NCI-H446 (cell line): ENCODE measurements at regions not wholly inside any gene's neighbourhood (a gene's known extent, or its start where the extent isn't known, plus 50 kb on each side); places are given as distances from the start of the nearest gene placed in this dataset.
"Not testable (repeated sequence)": the region's sequence is repeated elsewhere in the genome, so short reads cannot be mapped to it uniquely, and the experiment has no call there.

Experiments
- DNase-seq, 2 experiments: peaks; one replicate each; lab custom pipeline; 2025; lab: John Stamatoyannopoulos, UW

GRCh38 chr4:141459020-141459419 lies 177.4 kb upstream of the IL15 start:
- DNase-seq: no peak

GRCh38 chr4:141462361-141462760 lies 174.0 kb upstream of the IL15 start:
- no peak for DNase-seq

GRCh38 chr4:141463678-141464077 lies 172.7 kb upstream of the IL15 start:
- no peak for DNase-seq

GRCh38 chr4:141464366-141464765 lies 172.0 kb upstream of the IL15 start:
- no peak for DNase-seq

DNA sequence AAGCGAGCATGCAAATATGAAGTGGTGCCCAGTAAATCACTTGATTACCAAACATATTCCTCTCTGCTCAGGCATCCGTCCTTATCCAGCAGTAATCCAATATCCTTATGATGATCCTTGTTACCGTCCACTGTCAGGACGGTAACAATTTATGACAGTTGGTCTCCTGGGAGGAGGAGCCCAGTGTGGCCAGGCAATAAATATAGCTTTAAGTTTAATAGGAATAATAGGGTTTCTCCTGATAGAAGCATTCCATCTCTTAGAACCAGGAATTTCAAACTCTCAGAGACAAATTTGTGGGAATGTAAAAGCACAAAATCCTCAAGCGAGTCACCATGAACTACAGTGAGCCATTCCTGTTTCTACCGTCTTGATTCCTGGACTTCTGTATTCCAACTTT lies 171.2 kb upstream of the IL15 start:
- no peak for DNase-seq

- DNase-seq: no peak
Measured at GRCh38 chr4:141467225-141467624, 169.2 kb upstream of the IL15 start.

- DNase-seq: no peak
Measured at GRCh38 chr4:141469392-141469791, 167.0 kb upstream of the IL15 start.

- no peak for DNase-seq
Measured at GRCh38 chr4:141473026-141473540, 163.3 kb upstream of the IL15 start.

GRCh38 chr4:141473952-141474351 lies 162.4 kb upstream of the IL15 start:
- DNase-seq: no peak

DNA sequence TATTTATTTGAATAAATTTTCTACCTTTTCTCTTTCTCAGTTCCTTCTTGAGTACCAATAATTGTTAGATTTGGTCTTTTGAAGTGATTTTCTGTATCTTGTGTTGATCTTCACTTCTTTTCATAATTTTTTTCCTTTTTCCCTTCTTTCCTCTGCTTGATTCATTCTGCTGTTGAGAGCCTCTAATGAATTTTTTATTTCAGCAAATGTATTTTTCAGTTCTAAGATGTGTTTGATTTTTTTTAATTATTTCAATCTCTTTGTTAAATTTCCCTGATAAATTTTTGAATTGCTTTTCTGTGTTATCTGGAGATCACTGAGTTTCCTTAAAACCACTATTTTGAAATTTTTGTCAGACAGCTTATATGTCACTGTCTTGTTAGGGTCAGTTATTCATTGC lies 155.4 kb upstream of the IL15 start:
- no peak for DNase-seq

DNA sequence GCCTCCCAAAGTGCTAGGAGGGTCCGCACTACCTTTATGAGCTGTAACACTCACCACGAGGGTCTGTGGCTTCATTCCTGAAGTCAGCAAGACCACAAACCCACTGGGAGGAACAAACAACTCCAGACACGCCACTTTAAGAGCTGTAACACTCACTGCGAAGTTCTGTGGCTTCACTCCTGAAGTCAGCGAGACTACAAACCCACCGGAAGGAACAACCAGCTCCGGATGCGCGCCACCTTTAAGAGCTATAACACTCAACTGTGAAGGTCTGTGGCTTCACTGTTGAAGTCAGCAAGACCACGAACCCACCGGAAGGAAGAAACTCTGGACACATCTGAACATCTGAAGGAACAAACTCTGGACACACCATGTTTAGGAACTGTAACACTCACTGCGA lies 152.1 kb upstream of the IL15 start:
- not testable (repeated sequence) for DNase-seq

- DNase-seq: no peak
Measured at GRCh38 chr4:141486375-141486997, 149.9 kb upstream of the IL15 start.

DNA sequence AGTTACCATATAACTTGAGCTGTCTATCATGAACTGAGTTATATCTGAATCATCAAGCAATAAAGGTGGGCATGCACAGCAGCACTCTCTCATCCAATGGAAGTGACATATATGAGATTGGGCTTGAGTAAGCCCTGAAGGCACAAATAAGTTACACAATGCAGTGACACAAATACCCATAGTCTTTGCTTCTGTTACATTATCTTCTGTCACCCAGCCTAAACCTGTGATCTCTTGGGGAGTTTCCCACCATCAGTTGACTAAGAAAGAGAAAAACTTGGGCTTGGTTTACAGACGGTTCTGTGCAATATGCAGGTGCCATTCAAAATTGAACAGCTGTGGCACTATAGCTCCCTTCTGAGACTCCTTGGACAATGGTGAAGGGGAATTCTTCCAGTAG lies 138.8 kb upstream of the IL15 start:
- DNase-seq: no peak

DNA sequence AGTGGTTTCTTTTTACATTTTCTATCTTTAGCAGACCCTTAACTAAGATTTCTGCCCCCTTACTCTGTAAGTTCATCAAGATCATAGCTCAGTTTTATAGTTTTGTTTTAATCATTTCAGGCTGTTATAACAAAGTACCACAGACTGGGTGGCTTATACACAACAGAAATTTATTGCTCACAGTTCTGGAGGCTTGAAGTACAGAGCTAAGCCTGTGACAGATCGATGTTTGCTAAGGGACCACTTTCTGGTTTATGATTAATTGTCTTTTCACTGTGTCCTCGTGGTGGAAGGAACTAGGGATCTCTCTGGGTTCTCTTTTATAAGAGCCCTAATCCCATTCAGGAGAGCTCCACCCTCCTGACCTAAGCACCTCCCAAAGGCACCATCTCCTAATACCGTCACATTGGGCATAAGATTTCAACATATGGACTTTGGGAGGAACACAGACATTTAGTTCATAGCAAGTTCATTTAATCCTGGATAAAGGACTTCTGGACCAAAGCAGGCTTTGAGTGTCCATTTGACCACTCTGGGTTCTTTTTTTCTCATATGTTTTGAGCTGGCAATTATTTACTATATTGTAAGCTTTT lies 137.0 kb upstream of the IL15 start:
- no peak for DNase-seq

DNA sequence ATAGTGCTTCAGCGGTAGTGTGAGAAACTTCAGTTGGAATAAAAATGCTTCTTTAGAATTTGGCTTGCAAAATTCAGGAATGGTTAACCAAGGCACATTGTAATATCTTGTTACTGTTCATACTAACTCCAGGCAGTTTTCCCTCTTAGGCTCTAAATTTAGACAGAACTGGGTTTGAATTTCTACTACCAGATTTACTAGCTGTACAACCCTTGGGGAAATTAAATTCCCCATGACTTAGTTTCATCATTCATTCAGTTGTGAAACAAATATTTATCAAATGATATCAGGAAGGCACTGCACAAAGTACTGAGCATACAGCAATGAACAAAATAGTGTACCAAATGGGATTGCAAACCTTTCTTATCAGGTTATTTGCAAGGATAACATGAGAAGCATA lies 135.0 kb upstream of the IL15 start:
- no peak for DNase-seq

- DNase-seq: no peak
Measured at GRCh38 chr4:141501931-141502330, 134.5 kb upstream of the IL15 start.

GRCh38 chr4:141502755-141503154 lies 133.6 kb upstream of the IL15 start:
- no peak for DNase-seq

- DNase-seq: no peak
Measured at GRCh38 chr4:141503260-141503659, 133.1 kb upstream of the IL15 start.

DNA sequence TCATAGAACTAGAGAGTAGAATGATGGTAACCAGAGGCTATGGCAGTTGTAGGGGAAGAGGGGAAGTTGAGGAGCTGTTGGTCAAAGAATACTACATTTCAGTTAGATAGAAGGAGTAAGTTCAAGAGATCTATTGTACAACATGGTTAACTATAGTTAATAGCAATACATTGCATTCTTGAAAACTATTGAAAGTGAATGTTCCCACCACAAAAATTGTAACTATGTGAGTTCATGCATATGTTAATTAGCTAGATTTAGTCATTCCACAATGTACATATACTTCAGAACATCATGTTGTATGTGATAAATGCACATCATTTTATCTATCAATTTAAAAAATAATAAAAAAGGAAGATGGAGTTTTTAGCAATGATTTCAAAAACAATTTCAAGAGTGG lies 125.3 kb upstream of the IL15 start:
- DNase-seq: no peak

DNA sequence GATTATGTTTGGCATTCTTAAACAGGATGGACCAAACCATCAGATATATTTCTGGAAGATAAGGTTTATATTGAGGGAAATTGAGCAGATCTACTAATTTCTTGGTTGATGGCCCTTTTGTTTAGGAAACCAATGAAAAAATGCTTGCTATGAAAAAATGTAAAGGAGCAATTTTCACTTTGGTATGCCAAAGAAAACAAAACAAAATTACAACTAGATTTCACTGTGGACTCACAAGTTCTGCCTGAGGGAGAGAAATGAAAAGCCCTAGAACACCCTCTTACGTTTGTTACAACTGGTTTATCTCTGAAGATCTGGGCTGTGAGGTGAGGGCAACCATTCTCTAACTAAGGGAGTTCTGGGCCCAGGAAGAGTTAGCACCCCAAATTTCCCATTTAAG lies 122.5 kb upstream of the IL15 start:
- DNase-seq: no peak

- no peak for DNase-seq
Measured at GRCh38 chr4:141518222-141518621, 118.2 kb upstream of the IL15 start.

- no peak for DNase-seq
Measured at GRCh38 chr4:141524116-141524515, 112.3 kb upstream of the IL15 start.

DNA sequence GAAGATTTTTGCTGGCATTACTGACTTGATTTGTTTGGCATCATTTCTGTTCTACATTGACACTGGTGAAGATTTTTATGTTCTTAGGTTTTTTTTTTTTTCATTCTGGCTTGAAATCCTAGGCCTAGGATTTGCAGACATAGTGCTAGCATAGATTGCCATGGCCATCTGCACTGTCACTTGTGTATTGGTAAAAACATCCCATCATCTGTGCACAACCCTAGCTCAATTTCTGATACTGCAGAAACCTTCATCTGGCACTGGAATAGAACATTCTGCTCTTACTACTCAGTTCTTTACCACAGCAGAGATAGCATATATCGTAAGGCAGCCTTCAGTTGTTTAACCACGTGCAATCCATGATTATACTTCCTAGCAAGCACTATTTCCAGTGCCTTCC lies 111.5 kb upstream of the IL15 start:
- no peak for DNase-seq

GRCh38 chr4:141530627-141531026 lies 105.8 kb upstream of the IL15 start:
- no peak for DNase-seq
